Activated CD4-positive, alpha-beta T cell treated with anti-CD3 and anti-CD28 coated beads for 24 hours (primary cell): ENCODE measurements at regions not wholly inside any gene's neighbourhood (a gene's known extent, or its start where the extent isn't known, plus 50 kb on each side); places are given as distances from the start of the nearest gene placed in this dataset.

Experiments
- DNase-seq, 2 donors: peaks; one replicate each; pipeline ENCODE4 v3.0.0-alpha.2; 2020; ENCODE audit warnings: low read depth in 2 of 2

DNA sequence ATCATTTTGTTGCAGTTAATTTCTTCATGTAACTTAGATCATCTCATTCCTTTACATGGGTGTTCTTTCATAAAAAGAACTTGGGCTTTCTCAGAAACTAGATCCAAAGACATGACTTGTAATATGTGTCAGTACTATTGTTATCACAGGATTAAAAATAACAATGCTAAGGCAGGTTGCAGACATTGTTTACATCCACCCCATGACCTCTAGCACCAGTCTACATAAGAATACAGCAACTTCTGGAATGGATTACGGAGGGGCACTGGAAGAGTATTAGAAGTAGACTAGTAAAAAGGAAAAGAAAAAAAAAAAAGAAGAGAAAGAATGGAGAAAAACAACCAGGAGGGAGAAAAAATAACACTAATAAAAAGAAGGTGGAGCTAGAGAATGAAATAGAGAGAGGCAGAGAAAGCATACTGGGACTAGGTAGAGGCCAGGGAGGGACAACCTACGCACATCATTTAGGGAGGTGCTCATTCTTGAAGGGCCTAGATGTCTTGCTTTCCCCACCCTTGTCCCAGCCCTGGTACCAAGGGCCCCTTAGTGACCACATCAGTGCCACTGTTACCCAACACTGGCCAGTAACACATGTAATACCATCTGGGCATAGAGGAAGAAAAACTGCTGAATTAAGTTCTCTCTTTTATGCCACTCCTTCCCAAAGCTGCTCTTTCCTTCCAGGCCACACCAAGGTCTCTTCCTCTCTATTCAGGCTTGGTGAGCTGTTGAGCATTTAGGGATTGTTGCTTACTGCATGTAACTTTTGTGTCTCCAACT lies 70.6 kb upstream of the KLF7 start:
- DNase-seq: no peak

DNA sequence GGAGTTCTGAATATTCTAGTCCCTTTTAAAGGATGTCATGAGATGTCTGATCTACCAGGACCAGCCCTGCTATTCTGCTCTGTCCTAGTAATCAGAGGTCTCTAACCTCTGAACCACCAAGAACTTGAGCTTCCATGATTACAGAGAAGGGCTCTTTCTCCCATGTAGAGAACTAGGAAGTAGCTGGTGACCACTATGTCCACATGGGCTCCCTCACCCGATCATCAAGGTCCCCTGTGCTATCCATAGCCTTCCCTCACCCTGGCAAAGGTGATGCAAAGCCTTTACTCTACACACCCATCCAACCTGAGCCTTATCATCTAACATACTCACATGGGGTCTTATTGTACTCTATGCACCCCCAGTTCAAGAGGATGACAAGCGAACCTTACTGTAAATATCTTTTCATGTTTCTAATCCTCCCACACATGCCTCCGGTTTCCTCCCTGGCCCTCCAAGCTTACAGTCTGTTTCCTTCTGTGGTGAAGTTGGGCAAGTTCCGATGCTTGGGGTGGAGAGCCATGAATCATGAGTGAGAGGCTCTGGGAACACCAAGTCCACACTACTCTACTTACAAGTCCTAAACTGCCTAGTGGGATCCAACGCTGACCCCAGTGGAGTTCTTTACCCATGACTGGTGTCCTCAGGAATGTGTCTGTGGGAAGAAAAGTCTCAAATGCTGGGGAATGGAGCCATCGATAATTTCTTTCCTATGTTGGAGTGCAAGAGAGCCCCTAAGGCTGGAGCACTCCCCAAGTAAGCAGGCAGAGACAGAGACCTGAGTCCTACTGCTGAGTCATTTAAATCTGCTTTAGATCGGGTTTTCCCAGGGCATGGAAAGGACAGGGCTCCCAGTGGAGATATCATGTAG lies 73.3 kb upstream of the KLF7 start:
- DNase-seq: no peak

DNA sequence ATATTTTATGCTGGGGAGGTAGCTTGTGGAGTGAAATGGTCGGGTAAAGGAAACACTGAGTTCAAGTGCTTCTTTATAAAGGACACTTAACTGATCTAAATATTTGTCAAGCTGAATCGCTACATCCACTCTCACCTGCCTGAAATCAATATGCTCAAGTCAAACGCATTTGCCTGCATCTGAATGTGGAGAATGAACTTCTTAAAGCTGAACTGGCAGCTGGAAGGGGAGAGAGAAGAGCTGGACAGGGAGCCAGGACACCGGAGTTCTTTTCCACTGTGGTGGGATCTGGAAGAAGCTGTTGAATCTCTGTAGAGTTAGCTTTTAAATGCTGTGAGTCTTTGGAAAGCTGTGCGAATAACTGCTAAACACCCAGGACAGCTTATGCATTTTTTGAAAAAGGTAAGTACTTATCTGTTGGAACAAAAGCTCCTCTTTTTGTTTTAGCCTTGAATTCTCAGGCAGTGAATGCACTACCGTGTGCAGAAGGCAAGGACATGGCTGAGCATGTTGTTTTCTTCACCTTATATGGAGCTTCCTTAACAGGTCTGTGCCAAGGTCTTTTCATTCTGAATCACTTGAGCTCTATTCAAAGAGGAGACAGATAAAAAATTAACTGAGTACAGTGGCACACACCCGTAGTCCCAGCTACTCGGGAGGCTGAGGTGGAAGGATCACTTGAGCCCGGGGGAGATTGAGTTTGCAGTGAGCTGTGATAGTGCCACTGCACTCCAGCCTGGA lies 74.2 kb upstream of the KLF7 start:
- no peak for DNase-seq

DNA sequence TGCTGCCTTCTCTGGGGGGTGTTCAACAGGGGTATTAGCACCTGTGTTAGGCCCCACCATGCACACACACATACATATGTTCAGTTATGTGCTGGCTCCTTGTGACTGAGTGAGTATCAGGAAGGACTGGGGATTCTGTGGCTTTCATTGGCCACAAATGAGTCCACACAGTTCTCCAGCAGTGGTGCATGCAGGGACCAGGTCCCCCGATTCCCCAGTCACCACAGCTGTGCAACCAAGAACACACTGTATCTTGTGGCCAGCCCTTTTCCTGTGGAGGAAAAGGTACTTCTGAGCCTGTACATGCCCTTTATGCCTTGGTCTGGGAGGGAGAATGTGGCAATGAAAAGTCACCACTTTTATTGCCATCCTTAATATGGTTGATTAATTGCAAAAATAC lies 74.9 kb upstream of the KLF7 start:
- no peak for DNase-seq

DNA sequence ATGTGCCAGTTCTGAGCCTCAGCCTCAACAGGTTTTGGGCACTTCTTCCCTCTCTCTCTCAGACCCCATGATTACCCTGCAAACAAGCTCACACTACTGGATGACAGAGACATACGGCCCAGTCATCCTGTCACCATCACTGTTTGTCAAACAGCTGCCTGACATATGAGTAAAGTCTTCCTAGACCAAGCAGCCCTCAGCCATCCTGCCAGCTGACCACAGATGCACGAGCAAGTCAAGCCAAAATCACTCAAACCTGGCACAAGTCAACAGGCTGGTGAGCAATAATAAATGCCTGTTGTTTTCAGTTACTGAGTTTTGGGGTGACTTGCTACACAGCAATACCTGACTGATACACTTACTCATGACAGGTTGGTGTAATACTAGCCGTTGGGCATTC lies 75.5 kb upstream of the KLF7 start:
- no peak for DNase-seq

DNA sequence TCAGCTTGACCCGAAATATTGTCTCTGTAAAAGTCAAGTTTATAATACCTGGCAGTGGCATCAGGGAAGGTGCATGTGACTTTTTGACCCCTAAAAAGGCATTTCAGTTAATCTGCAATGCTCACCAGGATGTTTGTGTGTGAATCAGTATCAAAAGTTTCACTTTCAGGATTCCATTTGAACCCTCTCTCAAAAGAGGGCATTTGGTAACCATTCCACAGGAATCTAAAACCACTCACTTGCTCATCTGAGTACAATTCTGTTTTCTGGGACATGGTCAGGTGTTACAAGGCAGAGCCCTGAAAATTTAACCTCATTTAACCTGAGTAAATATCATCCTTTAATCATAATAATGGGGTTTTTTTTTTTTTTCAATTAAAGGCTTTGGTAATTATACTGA lies 77.9 kb upstream of the KLF7 start:
- no peak for DNase-seq

DNA sequence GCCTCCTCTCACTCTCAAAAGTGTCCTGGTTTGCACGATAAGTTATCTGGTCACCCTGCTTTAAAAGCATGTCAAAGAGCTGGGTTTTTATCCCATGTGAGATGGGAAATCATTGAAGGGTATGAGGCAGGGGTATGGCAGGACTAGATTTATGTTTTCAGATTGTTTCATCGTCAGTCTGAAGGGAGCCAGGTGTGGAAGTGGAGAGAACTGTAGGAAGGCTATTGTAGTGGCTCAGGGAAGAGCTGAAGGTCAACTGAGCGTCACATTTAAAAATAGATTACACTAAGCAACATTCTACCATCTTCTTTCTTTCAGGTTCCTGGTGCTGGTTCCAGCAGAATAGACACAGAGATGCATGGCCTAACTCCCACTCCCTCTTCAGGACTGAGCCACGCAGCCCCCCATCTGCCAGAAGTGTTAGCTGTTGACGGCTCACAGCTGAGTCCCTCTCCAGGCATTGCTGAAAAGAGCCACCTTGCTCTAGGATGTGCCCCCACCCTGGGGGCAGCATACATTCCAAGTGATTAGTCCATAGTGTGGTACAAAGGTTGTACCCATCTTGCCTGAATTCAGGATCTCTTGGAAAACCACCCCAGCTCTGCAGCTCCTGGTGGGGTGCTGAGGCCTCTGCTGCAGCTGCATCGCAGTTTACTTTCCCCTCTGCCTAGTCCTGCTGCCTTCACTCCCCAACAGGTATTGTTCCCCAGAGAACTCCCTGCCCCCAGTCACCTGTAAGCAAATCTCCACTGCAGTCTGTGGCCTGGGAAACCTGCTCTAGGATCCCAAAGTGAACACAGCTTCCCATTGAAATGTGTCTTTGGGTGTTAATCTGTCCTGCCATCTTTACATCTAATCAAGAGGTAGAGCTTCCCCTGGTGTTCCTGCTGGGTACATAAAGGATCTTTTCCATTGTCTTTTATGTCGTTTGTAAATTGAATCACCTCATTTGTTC lies 79.5 kb upstream of the KLF7 start:
- no peak for DNase-seq

DNA sequence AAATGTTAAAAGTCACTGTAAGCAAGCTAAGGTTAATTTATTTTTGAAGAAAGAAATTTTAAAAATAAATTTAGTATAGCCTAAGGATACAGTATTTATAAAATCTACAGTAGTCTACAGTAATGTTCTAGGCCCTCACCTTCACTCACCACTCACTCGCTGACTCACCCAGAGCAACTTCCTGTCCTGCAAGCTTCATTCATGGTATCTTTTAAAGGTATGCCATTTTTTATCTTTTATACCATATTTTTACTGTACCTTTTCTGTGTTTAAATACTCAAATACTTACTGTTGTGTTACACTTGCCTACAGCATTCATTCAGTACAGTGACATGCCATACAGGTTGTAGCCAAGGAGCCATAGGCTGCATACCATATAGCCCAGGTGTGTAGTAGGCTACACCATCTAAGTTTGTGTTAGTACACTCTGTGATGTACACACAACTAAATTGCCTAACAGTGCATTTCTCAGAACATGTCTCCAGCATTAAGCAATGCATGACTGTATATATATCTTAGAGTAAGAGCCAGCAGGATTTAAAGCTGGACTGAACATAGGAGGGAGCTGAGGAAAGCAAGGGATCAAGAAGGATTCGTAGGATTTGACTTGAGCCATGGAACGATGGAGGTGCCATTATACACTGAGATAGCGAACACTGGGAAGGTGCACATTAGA lies 83.1 kb upstream of the KLF7 start:
- DNase-seq: no peak

DNA sequence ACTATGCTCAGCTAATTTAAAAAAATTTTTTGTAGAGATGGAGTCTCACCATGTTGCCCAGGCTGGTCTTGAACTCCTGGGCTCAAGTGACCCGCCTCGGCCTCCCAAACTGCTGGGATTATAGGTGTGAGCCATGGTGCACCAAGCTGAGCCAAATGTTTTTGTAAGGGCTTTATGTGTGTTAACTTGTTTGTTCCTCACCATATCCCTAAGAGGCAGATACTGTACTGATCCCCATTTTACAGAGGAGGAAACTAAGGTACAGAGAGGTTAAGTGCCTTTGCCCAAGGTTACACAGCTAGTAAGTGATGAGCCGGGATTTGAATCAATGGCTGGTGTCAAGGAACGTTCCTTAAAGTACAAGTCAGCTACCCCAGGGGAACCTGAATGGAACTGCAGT lies 85.3 kb upstream of the KLF7 start:
- DNase-seq: no peak

DNA sequence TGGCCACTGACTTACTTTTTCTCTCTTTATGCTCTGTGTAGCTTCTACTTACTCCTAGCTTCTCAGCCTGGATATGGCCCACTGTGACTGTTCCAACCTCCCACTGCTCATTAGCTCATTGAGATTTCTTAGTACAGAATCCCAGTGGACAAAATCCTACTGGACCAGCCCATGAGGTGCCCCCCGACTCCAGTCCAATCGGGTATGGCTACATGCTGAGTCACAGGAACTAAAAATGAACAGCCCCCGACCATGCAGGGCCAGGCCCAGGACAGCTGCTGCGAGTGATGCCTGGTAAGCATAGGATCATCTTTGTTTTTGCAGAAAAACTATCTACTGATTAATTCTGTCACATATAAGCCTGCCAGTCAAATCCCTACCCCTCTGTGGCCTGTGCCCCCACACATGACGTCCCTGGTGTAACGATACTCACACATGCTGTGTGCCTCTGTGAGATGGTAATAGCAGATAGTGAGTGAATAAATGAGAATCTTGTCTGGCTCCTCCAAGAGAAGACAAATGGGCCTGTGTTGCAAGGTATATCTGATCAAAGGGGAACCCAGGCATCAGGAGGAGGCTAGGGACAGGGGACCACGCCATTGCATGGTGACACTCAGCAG lies 85.9 kb upstream of the KLF7 start:
- DNase-seq: no peak

DNA sequence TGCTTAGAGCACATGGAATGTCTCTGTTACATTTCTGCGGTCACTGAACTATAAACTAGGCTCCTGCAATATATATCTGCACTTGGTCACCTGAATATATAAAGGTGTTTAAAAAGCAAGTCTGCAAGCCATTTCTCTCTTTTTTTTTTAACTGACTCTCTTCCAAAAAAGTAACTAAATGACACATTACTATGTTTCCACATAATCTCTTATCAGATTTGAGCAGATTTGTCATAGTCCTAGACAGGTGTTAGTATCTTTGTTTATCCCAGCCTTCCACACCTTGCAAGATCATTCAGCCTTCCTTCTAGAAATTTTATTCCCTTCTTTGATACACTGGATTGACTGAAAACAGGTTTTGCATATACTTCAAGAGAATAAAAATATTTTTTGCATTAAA lies 86.7 kb upstream of the KLF7 start:
- DNase-seq: no peak

DNA sequence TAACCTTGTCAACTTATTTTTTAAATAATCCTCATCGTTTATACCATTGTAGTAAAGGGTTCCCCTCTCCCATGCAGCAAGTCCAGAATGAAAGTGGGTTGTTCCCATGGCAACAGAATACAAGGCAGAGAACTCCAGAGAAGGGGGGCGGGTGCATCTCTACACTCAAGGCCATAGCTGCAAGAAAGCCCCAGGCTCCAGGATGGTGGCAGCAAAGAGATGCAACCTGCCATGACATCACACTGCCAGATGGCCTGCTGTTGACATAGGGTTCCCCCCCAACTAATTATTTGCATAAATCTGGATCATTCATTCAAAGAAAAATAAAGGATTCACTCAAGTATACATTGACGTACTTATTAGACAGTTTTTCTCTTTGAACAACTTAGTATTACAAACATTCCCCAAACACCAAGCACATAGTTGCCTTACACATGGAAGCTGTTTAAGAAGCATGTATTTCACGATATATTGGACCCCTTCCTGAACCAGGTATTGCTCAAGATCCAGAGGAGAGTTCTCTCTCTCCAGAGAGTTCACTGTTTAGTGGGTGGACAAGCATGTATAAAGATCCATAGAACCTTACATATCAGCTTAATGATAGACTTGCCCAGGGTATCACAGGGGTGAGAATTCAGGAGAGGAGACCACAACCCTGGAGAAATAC lies 87.4 kb upstream of the KLF7 start:
- DNase-seq: no peak

DNA sequence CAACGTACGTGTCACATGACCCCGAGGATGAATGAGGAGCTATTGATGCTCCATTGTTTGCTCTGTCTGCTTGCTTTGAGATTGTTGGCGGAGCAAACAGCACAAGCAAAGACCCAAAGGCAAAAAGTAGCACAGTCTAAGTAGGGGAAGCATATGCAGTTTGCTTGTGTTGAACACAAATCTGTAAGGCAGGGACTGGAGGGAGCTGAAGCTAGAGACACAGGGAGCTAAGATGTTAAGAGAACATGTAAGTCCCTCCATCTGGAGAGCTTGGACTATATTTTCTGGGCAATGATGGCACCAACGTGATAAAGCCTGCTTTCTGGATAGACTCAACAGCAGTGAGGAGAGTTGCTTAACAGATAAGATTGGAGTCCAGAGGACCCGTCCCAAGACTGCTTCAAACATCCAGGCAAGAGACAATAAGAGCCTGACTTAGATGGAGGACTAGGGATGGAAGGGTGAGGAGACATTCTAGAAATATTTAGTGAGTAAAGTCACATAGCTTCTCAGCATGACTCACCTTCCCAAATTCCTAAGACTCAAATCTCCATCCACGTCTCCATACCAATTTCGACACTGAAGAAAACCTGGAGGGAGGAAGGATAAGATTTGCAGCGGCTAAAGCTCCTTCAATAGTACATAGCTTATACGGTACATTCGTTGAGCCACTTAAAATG lies 88.1 kb upstream of the KLF7 start:
- no peak for DNase-seq

DNA sequence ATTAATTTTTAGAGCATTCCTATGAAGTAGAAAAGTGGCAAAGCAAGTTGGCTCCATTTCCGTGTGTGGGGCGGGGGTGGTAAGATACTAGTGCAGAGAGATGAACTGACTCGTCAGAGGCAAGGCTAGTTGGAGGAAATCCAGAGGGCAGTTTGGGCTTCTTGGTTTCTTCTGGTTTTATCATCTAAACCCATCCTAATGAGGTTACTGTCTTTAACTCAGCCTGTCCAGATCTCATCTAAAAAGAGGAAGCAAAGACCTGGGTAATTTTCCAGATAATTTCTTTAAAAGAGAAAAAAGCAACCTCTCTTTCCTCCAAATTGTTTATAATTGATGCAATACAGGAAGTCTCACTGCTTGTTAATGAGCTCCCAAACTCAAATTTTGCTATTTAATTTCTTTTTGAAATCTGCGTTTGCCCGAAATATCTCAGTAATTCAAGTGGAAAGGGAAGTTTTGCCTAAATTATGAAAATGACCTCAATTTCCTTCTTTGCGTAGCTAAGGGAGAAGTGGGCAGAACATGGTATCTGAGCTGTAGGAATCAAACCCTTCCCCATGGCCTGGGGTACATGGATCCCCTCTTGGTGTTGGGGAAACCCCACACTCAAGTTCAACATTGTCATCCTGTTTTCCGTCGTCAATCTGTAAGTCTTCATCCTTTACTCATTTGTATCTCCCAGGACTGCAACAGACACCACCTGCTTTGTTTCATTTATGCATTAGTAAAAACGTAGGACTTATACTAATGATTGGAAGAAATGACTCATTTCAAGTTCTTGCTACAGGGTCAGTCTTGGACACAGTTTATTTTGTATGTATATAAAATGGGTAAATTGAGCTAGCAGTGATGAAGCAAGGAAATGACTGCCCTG lies 89.1 kb upstream of the KLF7 start:
- no peak for DNase-seq

DNA sequence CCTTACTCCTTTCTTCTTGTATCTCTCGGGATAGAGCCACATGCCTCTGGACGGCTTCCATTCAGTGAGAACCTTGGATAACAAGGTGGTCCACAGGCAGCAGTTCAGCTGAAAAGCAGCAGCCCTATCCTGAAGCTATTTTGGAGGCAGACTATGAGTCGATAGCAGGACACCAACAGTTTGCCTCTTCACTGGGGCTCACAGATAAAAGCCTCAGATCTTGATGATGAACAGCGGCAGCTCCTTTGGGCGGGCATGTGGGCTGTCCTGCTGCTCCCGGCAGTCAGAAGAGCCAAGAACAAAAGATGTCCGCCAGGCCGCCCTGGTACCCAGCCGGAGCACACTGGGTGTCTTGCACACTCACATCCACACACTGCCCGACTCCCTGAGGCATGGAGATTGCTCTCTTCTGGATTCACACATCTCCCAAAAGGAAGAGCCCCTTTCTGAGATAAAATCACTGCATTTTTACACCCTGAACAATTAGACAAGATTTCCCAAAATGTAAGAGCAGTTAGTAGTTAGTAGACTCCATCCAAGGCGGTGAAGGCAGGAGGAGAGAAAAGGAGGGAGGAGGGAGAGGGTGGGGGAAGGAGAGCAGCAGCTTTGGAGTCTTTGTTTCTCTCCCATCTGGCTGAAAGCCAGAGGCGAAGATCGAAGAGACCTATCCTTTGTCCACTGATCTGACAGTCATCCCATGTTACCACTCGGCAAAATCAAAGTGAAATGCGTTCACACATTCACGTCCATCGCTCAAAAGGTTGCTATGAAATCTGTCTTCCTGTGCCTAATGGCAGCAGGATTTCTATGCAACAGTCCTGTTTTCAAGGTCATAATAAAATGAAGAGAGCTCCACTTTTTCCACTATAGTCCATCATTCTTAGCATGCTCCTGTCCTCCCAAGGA lies 90.1 kb upstream of the KLF7 start:
- DNase-seq: no peak

DNA sequence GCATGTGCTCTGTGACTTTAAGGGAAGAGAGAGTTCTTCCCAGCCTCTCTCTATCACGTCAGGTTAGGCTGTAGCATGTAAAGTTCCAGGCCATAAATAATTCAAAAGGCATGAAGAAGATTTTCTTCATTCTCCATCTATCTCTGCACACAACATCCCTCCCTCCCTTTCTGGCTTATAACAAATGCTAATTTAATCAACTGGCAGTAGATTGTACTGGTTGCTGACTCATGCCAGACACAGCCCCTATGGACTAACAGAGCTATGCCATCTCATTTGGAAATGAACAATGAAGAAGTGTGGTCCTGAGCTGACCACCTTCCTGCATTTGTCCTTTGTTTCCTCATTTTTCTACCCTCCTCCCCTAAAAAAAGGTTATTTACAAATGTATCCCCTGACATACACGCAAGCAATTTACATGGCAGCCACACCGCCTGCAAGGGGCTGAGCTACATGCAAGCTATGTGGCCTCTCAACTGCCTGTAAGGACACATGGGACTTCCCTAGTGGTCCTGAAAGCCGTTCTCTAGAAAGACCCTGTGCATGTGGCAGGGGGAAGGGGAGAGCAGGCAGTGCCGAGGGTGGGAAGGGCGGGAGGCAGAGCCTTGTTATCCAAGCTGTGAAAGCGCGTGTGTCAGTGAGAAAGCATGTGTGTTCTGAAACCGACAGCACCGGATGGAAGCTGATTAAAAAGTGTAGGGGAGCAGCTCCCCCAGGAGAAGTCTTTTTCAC lies 90.9 kb upstream of the KLF7 start:
- no peak for DNase-seq
